GM12892 (cell line): ENCODE measurements at regions not wholly inside any gene's neighbourhood (a gene's known extent, or its start where the extent isn't known, plus 50 kb on each side); places are given as distances from the start of the nearest gene placed in this dataset.

Experiments used
- POLR2A ChIP-seq: IDR thresholded peaks from 2 replicates; pipeline ENCODE4 v1.6.1; 2011; ENCODE audit warnings: low read depth, low read length, control low read depth
- POLR2AphosphoS5 ChIP-seq: IDR thresholded peaks from 2 replicates; pipeline ENCODE4 v1.6.1; 2011; ENCODE audit warnings: low read depth, low read length, control low read depth

GRCh38 chr5:9775339-9775738 lies 145.2 kb upstream of the TAS2R1 start:
- no peak for TF ChIP-seq POLR2A
- no peak for TF ChIP-seq POLR2AphosphoS5
